RPMI7951 (cell line): ENCODE measurements at regions not wholly inside any gene's neighbourhood (a gene's known extent, or its start where the extent isn't known, plus 50 kb on each side); places are given as distances from the start of the nearest gene placed in this dataset.
A peak's percentile ranks its signal among the peaks of the same experiment; 100 is the strongest.
"Not testable (repeated sequence)": the region's sequence is repeated elsewhere in the genome, so short reads cannot be mapped to it uniquely, and the experiment has no call there.

Experiments used
- DNase-seq: peaks from one replicate; pipeline ENCODE4 v3.0.0-alpha.2; 2012; ENCODE audit warnings: low read depth

DNA sequence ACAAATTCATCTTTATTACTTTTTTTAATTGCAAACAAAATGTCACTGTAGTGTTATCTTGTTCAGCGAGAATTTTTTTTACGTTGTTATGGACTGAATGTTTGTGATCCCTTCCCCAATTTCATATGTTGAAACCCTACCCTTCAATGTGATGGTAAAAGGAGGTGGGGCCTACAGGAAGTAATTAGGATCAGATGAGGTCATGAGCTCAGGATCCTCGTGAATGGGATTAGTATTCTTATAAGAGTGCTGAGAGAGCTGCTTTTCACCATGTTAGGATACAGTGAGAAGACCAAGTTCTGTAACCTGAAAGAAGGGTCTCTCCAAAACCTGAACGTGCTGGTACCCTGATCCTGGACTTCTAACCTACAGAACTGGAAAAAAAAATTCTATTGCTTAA is 646.0 kb upstream of the TMPRSS15 start:
- DNase-seq: no peak

DNA sequence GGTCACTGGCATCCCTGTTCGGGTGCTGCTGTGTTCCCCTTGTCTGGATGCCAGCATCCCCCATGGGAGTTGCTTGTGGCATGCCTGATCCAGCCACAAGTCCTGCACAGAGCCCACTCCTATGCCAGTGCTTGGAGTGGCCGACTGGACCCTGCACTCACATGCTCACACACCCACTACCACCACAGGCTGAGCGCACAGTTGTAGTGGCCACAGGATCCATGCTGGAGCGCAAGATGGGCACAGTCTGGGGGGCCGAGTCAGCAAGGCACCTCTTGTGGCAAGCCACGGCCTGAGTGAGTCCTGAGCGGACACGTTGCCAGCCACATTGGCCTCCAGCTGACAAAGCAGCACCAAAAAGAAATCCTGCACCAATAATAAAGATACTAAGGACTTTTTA is 661.6 kb upstream of the TMPRSS15 start:
- no peak for DNase-seq

DNA sequence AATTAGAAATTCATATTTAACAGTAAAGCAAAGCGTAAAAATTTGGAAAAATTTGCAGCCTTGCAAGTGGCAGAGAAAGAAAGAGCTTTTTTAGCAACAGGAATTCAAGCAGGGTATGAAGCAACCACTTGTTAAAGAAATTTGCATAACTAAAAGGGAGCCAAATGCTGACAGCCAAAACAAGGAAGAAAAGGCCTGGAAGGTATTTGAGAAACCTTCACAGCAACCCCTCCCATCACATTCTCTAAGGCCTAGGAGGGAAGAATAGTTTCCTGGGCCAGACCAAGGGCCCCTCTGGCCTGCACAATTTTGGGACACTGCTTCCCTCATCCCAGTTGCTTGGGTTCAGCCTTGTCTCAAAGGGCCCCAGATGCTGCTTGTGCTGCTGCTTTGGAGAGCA is 672.4 kb upstream of the TMPRSS15 start:
- DNase-seq: no peak

DNA sequence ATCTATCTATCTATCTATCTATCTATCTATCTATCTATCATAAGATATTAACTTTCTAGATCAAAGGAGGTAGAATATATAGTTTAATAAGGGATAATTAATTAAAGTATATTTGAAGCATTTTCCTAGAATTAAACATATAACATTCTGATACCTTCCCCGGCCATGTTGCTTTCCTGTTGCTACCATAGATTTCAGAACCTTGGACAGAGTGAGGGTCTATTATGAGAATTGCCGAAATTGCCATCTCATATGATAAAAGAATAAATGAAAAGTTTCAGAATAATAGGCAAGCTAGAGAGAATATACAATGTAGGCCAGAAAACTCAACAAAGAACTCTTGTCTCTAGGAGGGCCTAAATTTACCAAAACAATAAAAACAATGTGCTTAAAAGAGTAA is 706.1 kb upstream of the TMPRSS15 start:
- no peak for DNase-seq

DNA sequence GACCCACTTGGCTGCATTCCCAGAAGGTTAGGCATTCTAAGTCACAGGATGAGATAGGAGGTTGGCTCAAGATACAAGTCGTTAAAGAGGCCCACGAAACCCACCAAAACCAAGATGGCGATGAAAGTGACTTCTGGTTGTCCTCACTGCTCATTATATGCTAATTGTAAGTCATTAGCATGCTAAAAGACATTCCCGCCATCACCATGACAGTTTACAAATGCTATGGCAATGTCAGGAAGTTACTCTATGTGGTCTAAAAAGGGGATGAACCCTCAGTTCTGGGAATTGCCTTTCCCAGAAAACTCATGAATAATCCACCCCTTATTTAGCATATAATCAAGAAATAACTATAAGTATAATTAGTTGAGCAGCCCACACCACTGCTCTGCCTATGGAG is 715.7 kb upstream of the TMPRSS15 start:
- DNase-seq: not testable (repeated sequence)

DNA sequence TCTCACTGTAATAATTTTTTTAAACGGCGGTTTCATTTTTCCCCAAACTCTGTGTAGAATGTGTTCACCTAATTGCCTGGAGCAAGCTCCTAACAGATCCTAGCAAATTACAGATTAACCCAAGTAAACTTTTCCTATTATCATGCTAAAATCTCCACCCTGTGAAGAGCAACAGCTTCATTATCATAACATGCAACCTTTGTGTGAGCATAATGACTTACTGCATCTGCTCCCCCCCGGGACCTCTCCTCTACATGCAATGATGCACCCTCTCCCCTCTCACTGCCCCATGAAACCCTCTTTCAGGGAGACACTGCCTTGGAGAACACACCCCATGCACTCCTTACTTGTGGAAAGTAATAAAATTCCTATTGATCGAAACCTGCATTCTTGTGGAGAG is 717.0 kb upstream of the TMPRSS15 start:
- DNase-seq: no peak

DNA sequence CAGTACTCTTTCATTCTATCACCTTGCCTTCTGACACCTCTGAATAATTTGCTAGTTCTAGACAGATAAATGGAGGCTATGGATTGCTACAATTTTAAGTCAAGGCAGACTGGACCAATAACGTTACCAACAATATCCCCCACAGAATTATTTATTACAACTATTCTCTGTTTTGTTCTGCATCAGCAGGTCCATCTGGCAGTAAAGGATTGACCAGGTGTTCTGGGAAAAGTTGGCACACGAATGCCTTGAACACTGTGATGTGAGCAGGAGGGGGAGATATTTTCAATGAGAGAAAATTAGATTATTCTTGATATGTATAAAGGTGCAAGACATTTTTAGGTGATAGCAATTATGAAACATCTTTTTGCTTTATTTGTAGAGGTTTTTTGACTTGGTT is 718.8 kb upstream of the TMPRSS15 start:
- no peak for DNase-seq

DNA sequence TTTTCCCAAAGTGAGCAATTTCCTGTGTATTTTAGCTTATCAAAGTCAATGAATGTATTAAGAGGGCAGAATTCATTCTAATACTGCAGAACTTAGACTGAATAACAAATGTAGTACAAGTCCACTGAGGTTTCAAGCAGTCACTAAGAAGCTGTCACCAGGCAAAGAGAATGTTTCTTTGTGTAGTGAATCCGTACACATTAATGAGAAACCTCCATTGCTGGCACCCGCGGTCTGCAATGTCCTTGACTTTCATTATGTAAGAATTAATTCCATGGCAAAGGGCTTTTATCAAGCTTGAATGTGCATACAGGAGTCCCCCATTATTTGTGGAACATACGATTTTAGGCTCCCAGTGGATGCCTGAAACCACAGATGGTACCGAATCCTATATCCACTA is 719.5 kb upstream of the TMPRSS15 start:
- no peak for DNase-seq

DNA sequence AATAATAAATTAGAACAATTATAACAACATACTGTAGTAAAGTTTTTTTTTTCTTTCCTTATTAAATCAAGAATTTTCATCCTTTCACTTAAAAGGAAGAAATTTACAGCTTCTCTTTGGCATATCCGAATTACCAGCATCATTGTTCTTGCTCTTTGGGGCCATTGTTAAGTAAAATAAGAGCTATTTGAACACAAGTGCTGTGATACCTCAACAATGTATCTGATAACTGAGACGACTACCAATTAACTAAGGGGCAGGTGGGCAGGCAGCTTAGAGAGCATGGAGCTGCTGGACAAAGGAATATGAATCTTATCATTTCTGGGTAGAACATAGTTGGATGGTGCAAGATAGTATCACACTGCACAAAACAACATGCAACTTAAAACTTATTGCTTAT is 719.9 kb upstream of the TMPRSS15 start:
- DNase-seq: no peak

DNA sequence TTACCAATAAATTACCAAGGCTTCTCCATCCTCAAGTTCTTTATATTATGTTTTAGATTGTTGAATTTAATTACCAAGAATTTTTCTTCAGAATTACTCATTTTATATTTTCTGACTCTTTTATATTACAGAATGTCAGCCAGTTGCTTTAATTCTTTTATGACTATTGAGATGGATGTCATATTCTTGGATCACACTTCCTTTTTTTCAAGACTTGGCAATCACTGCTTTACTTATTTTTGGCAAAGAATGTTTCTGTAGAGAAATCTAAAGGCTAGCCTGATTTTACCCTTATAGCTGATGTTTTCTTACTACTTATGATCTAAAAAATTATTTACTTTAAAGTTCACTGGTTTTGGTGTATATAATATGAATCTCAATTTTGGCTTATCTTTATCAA is 721.1 kb upstream of the TMPRSS15 start:
- DNase-seq: no peak

DNA sequence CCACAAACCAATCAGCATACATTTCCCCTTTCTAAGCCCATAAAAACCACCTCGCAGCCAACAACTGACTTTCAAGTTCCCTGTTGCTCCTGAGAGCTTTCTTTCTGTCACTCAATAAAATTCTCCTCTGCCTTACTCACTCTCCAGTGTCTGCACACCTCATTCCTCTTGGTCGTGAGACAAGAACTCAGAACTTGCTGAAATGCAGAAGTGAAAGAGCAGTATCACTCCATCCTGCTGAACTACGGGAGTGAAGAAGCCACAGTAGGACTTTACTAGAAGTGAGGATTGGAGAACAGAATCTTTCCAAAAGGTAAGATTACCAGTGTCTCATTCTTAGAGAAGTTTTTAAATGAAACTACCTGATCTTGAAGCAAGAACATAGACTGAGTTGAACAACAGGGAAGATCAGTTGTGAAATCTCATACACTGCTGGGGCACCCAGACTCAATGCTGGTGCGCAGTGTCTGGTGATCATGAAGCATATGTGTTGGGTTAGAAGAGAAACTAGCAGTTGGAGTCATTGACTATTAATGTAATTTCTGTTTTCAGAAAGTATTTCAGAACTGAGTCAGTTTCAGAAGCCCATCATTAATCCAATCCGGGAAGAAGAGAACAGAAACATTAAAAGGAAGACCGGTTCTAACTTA is 726.9 kb upstream of the TMPRSS15 start:
- DNase-seq: no peak

DNA sequence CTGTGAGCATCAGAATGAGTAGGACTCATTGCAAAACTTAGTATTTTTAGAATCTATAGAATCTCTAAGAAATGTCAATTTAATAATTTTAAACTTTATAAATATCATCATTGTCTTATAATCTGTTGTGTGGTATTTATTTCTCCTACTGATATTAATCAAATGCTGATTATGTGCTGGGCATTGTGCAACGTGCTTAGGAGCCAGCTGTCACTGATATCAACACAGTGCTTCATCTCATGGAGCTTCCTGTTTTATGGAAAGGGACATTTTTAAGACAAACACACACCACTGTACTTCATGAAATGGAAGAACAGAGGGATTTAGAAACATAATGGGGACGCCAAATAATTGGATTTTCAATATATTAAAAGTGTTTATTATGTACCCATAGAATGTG is 737.9 kb upstream of the TMPRSS15 start:
- DNase-seq: no peak

DNA sequence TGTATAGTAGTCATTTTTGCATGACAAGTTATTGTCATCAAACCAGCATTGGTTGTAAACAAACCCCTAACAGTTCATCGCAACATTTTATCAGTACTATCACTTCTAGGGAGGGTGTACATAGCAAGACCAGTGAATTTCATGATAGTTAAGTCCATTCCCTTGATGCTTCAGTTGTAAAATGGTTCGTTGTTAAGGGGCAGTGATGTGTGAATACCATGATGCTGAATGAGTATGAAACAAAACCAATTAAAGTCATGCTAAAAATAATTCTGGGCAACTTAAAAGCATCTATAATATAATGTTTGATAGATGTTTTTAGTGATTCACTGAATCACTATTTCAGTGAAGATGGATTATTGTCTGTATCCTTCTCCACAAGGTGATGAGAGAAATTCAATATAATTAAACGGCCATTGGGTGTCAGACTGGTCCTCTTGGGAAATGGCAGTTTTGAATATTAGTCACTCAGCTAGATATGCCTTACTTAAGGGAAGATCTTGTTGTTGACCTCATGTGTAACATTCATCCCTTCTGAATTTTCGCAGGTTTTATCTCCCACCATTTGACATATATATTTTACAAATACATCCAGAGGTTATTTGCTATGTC is 742.2 kb upstream of the TMPRSS15 start:
- no peak for DNase-seq

DNA sequence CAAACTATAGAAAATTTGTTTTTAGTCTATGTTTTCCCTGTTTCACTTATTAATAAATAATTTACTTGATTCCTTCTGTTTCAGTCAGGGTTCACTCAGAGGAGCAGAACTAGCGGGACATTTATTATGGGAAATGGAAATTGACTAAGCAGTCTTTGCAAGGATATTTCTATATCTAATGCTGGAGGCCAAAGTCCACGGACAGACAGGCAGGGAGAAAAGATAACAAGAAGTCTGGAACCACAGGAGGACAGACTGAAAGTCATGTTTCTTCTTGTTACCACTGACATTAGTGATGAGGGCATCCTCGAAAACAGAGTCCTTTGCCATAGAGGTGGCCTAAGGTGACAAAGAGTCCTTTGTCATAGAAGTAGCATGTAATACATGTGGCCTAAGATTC is 744.5 kb upstream of the TMPRSS15 start:
- no peak for DNase-seq

DNA sequence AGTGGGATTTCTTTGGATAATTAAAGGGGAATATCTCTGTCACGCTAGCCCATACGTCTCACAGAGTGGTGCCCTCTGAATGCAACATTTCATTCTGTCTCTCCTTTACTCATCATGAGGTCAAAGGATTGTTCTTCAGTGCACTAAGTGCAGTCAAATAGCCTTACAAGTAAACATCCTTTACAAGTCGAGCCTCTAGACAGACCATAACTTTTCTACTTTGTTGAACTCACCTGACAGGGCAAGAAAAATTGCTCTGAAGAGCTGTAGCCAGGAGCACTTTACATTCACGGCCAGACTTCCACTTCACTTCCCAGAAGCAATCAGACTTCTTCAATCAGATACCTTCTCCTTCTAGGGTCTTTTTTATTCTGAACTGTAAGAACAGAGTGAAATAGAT is 768.0 kb upstream of the TMPRSS15 start:
- no peak for DNase-seq

DNA sequence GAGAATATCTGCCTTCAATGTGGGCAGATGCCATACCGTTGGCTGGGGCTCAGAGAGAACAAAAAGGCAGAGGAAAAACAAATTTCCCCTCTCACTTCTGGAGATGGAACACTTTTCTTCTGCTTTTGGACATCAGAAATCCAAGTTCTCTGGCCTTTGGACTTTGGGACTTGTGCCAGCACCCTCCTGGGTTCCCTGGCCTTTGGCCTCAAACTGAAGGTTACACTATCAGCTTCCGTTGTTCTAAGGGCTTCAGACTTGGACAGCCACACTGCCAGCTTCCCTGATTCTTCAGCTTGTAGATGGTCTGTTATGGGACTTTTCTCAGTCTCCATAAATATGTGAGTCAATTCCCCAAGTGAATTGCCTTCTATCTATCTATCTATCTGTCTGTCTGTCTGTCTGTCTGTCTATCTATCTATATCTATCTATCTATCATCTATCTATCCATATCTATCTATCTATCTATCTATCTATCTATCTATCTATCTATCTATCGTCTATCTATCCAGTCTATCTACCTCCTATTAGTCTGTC is 778.1 kb upstream of the TMPRSS15 start:
- DNase-seq: no peak

DNA sequence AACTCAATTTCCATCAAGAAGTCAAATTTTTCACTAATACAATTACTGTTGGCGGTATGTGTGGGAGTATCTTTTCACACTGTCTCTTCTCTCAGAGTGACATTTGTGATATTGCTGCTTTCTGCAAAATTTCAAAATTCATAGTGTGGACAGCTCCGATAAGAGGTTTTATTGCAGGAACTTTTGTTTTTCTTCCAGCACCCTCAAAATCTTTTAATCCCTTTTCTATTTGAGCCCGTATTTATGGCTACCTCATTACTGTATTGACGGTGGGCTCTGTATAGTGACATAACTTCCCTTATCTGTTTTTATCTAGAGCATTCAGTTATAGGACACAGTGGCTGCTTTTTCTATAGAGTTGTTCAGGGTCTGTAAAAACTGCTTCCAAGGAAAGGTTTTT is 794.4 kb upstream of the TMPRSS15 start:
- DNase-seq: no peak

DNA sequence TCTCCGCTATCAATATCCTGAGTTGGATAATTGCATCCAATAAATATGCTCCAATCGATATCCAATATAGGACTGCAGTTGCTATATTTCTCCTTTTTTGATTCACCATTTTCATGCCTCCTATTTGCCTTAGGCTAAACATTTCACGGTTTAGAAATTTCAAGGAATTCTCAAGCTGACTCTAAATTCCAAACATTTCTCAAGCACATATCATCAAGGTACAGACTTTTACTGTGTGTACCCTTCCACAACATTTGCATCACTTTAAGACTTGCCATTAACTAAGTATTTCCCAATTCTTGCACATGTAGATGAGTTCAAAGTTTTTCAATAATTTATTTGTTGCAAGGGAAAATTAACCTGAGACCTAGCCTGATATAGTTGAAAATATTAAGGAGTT is 795.2 kb upstream of the TMPRSS15 start:
- DNase-seq: no peak

DNA sequence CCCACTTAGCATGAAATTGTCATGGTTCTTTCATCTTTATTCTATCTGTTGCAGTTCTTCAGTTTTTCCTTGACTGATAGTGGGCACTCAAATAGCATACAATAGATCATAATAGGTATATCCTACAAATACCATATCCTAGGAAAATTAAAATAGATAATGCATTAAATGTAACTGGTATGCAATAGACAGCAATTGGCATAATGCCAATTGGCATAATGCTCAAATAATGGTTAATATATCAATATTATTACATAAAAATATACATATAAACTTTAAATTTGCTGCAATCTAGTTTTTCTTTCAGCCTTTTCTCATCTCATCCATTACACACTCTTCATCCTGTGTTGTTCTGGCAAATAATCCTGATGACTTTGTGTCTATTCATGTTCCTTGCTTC is 814.6 kb upstream of the TMPRSS15 start:
- DNase-seq: no peak

DNA sequence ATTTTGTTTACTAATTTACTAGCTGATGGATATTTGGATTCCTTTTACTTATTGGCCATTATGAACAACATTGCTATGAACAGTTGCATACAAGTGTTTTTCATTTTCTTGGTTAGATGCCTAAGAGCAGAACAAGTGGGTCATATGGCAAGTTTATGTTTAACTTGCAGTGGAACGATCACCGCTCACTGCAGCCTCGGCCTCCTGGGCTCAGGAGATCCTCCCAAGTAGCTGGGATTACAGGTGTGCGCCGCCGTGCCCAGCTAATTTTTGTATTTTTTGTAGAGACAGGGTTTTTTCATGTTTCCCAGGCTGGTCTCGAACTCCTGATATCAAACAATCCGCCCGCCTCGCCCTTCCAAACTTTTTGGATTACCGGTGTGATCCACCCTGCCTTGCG is 820.5 kb upstream of the TMPRSS15 start:
- no peak for DNase-seq

DNA sequence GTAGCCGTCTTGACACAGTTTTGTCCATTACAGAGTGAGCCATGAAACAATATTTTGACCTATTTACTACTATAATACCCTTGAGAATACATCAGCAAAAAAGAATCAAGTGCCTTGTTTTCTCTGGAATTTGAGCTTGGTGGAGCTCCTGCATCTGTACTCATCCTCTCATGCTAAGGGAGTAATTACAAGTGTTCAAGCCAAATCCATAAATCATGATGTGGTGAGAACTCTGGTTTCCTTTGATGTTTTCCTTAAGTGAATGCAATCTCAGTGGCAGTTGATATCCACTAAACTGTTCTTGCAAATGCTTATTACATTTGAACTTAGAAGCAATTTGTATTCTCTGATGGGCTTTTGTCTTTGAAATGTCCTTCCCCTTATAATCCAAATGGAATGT is 824.6 kb upstream of the TMPRSS15 start:
- DNase-seq: no peak

DNA sequence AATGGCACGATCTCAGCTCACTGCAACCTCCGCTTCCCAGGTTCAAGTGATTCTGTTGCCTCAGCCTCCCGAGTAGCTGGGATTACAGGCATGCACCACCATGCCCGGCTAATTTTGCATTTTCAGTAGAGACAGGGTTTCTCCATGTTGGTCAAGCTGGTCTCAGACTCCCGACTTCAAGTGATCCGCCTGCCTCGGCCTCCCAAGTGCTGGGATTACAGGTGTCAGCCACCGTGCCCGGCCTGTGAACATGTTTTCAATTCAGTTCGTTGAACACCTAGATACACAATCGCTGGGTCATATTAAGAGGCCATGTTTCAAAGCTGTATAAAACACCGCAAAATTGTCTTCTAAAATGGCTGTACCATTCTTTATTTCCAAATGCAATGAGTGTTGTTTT is 830.3 kb upstream of the TMPRSS15 start:
- not testable (repeated sequence) for DNase-seq

DNA sequence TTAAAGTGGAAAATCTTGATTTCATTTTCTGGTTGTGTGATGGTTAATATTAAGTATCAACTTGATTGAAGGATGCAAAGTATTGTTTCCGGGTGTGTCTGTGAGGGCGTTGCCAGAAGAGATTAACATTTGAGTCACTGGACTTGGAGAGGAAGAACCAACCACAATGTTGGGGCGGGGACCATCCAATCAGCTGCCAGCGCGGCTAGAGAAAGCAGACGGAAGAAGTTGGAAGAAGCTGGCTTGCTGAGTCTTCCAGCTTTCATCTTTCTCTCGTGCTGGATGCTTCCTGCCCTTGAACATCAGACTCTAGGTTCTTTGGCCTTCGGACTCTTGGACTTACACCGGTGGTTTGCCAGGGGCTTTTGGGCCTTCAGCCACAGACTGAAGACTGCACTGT is 832.6 kb upstream of the TMPRSS15 start:
- peak; percentile 18 for DNase-seq

DNA sequence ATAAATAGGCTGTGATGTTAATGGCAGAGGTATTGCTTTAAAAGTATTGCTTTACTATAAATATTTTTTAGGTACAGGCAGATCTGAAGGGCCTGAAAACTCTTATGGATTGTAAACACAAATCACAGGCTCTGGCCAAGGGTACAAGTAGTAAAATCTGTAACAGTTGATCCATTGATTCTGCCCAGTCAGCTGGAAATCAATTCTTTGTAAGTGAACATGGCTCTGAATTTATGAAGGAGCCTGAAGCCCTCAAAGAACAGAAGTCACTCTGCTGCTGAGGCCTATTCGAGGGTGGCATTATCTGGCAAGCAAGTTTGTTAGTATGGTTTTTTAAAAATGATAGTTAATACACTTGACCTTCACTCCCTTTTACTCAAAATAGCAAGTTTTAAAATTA is 834.0 kb upstream of the TMPRSS15 start:
- no peak for DNase-seq
